CD4-positive, alpha-beta T cell treated with Interferon gamma for 1 hour (primary cell): ENCODE measurements at regions not wholly inside any gene's neighbourhood (a gene's known extent, or its start where the extent isn't known, plus 50 kb on each side); places are given as distances from the start of the nearest gene placed in this dataset.

Source experiments
- DNase-seq: peaks from one replicate; pipeline ENCODE4 v3.0.0-alpha.2; 2020

GRCh38 chr6:168895102-168895812 lies 358.4 kb downstream of the THBS2 start:
- peak; percentile 65 for DNase-seq

GRCh38 chr6:168892031-168892430 lies 361.6 kb downstream of the THBS2 start:
- DNase-seq = no peak

GRCh38 chr6:168890981-168891365 lies 362.7 kb downstream of the THBS2 start:
- DNase-seq = no peak

DNA sequence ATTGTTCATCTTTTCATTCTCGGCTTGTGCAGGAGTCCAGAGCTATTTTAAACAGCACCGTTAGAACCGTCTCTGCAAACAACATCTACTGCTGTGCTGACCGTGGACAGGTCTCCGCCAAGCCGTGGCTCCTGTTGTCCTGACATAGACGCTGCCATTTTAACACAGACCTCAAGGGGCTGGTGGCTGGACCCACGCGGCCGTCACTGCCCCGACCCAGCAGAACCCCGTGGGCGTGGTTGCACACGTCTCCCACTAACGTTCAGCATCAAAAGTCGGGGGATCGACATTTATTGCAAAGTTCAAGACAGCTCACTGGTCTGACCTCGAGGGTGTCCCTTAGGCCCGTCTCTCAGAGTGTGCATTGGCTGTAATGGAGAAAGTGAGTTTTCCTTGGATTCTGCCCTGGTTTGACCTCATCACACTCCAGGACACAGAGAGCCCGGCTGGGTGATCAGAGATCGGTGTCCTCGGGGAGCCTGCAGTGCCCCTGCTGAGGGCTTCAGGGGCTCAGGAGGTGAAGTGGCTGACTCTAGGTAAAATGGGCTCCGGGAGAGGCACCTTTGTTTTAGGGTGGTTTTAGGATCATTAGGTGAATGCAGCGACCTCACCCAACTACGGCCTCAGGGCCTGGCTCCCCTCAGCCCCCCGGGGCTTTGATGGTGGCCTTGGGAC lies 363.2 kb downstream of the THBS2 start:
- DNase-seq = no peak

GRCh38 chr6:168888786-168889345 lies 364.8 kb downstream of the THBS2 start:
- no peak for DNase-seq

DNA sequence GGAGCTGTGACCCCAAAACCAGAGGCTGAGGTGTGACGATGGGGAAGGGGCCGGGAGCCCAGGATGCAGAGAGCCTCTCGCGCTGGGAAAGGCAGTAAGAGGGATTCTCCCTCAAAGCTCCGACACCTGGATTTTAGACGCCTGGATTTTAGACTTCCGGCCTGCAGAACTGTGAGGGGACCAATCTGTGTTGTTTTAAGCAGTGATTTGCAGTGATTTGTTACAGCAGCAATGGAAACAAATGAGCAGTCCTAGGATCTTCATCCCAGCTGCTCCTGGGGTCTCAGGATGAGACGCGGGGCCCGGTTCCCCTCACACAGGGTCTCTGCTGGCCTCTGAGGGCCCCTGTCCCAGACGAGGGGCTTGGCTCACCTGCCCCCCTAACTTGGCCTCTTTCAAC lies 365.5 kb downstream of the THBS2 start:
- DNase-seq = no peak

DNA sequence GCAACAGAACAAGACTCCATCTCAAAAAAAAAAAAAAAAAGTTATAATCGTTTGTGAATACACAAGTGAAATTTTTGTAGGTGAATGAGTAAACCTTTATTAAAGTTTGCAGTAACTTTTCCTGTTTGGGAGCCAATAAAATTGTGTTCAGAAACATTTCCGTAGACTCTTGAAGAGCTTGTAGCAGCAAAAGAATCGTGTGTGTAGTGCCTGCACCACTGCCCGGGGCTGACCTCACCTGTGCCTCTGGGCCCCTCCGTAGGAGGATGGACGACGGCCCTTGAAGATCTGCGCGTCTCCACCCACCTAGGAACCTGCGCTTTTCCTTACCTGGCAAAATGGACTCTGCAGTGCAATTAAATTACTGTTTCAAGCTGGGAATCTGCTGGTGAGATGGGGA lies 366.0 kb downstream of the THBS2 start:
- no peak for DNase-seq

DNA sequence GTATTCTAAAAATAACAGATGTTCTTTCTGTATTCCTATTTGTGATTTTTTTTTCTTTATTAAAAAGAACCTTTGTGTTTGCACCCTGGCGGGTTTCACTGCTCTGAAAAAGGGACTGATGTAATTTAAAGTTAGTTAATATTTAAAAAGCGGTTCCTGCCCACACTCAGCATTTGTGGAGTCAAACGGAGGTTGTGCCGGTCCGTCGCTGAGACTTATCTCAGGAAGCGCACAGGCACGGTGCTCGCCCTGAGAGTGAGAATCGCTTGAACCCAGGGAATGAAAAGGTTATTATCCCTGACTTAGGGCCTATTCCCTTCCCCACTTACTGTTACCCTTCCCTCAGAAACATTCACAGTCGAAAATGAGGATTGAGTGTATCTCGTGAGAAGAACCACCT lies 366.7 kb downstream of the THBS2 start:
- DNase-seq = no peak

DNA sequence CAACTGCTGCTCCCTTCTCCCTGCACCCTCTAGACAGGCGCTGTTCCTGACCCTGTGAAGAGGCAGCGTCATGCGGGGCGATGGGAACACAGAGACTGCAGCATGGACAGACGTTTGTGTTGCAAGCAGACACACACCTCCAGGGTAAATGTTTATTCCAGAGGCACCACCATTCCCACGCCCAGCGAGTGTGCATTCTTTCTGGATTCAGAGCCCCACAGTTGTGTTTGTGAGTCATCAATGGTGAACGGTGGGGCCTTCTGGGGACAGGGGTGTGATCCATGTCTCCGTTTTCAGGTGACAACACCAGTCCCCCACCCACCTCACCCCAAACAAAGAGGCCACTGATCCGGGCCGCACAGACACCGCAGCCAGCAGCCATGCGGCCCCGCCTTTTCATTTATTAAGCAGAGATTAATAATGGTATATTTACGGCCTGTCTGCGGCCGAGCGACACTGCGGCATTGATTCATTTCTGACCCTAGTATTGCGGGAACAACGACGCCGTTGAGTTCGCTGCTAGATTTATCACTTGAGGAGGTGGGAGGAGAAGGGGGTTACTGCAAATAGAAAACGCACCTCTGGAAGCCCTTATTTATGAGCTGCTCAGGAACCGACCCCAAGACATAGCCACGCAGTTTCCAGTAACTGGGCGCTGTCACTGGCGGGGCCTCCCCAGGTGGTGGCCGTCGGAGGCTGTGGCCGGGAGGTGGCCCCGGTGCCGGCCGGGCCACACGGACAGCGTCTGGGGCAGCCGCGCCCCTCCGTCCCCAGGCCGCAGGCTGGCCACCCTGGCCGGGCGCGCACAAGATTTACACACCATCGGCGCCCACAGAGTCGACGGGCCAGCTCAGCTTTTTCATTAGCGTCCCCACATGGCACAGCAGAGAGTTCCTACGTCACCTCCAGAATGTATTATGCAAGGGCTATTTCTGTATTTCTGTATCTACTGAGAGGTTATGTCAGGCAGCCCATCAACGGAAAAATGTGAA lies 367.6 kb downstream of the THBS2 start:
- no peak for DNase-seq

DNA sequence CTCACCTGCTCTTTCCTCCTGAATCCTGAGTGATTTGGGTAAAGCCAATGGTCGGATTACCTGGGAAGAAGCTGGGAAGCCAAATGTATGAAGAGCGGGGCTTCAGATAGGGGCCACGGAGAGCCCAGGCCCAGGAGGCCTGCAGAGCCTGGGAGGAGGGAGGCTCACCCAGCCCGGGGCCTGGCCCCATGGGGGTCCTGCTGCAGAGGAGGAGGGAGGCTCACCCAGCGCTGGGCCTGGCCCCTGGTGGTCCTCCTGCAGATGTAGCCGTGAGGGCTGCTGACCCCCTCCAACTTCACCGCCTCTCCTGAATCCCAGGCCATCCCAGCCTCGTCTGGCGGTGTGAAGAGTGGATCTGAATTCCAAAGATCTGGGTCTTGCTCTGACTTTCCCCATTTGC lies 368.4 kb downstream of the THBS2 start:
- DNase-seq = no peak

GRCh38 chr6:168884646-168885086 lies 369.0 kb downstream of the THBS2 start:
- DNase-seq = peak; percentile 64

DNA sequence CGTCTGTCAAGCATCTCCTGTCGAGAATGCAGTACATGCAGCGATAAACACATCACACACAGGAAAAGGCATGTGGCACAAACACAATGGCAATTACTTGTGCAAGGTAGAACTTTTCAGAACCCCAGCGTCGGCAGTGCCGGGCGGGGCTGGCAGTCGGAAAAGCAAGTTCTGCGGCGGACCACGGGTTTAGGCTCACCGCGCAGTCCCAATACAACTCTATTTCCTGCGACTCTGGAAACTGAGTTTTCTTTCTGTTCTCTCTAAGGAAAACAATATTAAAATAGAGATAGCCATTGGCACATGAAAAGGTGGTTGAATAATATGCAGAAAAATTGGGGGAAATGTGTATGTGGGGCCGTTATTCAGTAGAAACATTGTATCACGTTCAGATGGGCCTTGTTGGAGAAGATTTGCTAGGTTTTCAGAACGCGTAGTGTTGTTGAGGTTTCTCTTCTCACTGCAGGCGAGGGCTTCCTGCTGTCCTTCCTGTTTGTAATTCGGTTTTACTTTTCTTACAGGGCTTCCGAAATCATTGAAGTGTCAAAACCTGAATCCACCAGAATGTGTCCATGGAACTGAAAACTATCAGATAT lies 369.5 kb downstream of the THBS2 start:
- DNase-seq = no peak

DNA sequence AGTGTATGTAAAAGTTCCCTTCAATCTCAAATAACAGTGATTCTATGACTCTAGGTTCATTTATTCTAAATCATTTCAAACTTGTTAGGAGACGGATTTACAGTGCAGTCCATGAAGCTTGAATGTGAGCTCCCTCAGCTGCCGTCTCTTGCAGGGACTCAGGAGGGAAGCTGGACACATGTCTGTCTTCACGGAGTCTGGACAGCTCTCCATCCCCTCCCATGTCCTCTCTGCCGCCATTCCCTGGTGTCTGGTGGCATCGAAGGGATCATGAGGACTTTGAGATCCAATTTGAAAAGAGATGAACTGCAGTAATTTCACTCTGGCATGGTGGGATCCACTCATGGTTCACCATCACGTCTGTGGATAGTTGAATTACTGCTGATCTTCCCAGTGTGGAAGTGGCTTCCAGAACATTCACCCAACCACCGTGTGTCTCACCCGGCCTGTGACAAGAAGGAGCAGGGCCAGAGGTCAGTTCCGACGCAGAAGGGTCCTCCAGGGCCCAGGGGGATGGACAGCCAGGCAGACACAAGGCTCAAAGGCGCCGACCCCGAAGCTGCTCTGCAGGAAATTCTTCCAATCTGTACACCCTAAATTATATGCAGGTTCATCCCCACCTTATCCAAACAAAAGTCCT lies 370.1 kb downstream of the THBS2 start:
- DNase-seq = no peak

DNA sequence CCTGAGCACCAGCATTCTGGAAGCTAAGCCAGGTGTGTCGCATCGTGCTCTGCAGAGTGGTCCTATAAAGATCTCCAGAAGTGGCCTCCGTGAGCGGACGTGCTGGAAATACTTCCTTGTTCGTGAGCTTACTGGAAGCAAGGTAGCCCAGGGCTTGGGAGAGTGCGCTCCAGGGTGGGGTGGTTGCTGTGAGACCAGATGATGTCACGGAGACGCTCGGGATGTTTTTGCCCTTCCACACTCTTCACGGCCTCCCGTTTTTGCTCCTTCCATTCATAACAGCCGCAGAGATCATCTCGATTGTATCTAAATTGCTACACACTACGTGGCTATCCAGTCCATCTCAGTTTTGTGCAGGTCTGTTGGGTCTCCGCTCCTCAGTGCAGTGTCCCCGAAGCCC lies 373.4 kb downstream of the THBS2 start:
- DNase-seq = no peak

GRCh38 chr6:168877821-168878282 lies 375.8 kb downstream of the THBS2 start:
- DNase-seq = peak; percentile 23

DNA sequence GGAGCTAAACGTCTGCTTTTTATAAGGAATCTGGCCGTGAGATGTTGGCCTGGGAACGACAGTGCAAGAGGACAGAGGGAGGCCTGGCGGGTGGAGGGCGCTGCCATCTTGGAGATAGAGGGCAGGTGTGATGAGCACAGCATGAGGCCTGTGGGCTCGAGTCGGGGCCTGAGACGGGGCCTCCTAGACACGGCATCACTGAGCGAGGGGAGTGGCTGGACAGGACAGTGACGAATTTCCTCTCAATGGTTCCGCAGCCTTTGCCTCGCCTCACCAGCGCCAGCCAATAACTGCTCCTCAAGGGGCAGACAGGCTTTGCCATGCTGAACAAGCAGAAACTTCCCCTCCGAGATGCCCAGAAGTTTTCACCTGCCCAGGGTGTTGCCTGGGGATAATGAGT lies 376.7 kb downstream of the THBS2 start:
- no peak for DNase-seq

- DNase-seq = no peak
Measured at GRCh38 chr6:168875811-168876576, 377.7 kb downstream of the THBS2 start.

- no peak for DNase-seq
Measured at GRCh38 chr6:168874637-168875036, 379.0 kb downstream of the THBS2 start.

DNA sequence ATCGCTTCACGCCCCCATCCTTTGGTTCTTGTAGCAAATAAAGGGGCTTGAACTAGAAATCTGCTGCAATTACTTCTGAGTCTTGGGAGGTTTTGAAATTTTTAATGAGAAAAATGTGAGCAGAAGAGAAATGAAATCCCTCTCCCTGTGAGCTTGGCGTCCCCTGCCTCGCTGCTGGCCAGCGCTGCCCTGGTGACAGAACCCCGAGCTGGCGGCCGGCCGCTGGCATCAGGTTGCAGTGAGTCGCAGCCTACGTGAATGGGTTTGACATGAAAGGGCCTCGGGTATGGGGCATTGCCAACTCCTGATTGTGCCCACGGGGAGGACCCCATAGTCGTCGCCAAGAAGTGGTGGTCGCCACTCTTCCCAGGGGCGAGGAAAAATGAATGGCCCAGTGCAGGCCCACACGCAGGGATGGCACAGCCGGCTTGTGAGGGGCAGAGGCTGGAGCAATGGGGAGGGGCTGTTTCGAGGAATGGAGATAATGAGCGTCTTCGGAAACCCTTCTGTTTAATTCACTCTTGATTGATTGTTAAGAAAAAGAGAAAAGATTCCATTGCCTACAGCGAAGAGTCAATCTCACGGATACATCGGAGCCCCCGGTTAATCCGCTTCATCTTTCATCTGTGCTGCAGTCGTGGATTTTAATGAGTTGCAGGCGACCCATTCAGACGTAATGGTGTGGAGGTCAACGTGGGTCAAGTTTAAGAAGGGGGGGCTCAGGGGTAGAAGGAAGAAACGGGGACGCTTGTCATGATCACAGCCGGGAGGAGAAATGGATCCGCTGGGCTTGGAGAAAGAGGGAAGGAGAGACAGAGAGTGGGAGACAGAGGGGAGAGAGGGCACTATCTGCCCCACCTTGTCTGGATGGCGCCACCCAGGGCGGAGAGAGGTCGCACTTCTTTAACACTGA lies 380.1 kb downstream of the THBS2 start:
- DNase-seq = no peak

GRCh38 chr6:168871642-168872315 lies 381.9 kb downstream of the THBS2 start:
- no peak for DNase-seq
